Left ventricle myocardium inferior (tissue), 1 donor: ENCODE measurements at regions not wholly inside any gene's neighbourhood (a gene's known extent, or its start where the extent isn't known, plus 50 kb on each side); places are given as distances from the start of the nearest gene placed in this dataset.

Source experiments
- DNase-seq: peaks from one replicate; pipeline ENCODE4 v3.0.0-alpha.2; 2020
- H3K27ac ChIP-seq: fragments of 200-600 bp; replicated peaks from 2 replicates; pipeline ENCODE4 v1.8.0; 2021
- H3K27me3 ChIP-seq: fragments of 200-600 bp; 2 replicates; pipeline ENCODE4 v1.8.0; 2021; ENCODE audit warnings: low read depth
- H3K36me3 ChIP-seq: fragments of 200-600 bp; 2 replicates; pipeline ENCODE4 v1.8.0; 2021
- H3K4me1 ChIP-seq: fragments of 200-600 bp; 2 replicates; pipeline ENCODE4 v1.8.0; 2021
- H3K4me3 ChIP-seq: fragments of 200-600 bp; 2 replicates; pipeline ENCODE4 v1.8.0; 2021; ENCODE audit warnings: mild to moderate bottlenecking, moderate library complexity
- H3K9me3 ChIP-seq: fragments of 200-600 bp; replicated peaks from 2 replicates; pipeline ENCODE4 v1.8.0; 2021
- intact Hi-C: fragments of 100-400 bp; cut with micrococcal nuclease; formaldehyde crosslinking; loops from one replicate; pipeline ENCODE4 v1.11.0; 2022
- TF ChIP-seq, protein P1 (sequence below): fragments of 200-600 bp; IDR thresholded peaks from 2 replicates; pipeline ENCODE4 v1.8.0; 2021; ENCODE audit warnings: antibody characterized with exemption, mild to moderate bottlenecking, borderline replicate concordance
- donor health status: DM: no; HTN: yes; CAD: no; lungs with severe emphysema.

GRCh38 chr4:23957465-23957864 lies 67.6 kb upstream of the PPARGC1A start:
- Histone ChIP-seq H3K4me3 (no peak overlapping the region), H3K9me3 (no peaks in the 10 kb centered on the region), H3K27me3 (no peaks in the 10 kb centered on the region), H3K36me3 (no peaks in the 10 kb centered on the region), H3K27ac (no peak overlapping the region), H3K4me1 (peaks cover 17% of the 10 kb centered on the region)
- no peak for DNase-seq
- TF ChIP-seq, protein P1, sequence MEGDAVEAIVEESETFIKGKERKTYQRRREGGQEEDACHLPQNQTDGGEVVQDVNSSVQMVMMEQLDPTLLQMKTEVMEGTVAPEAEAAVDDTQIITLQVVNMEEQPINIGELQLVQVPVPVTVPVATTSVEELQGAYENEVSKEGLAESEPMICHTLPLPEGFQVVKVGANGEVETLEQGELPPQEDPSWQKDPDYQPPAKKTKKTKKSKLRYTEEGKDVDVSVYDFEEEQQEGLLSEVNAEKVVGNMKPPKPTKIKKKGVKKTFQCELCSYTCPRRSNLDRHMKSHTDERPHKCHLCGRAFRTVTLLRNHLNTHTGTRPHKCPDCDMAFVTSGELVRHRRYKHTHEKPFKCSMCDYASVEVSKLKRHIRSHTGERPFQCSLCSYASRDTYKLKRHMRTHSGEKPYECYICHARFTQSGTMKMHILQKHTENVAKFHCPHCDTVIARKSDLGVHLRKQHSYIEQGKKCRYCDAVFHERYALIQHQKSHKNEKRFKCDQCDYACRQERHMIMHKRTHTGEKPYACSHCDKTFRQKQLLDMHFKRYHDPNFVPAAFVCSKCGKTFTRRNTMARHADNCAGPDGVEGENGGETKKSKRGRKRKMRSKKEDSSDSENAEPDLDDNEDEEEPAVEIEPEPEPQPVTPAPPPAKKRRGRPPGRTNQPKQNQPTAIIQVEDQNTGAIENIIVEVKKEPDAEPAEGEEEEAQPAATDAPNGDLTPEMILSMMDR: peak; percentile 14
- intact Hi-C loops: no loop called here

- intact Hi-C loops: no loop called here
- no peaks in the 10 kb centered on the region for H3K9me3 ChIP-seq
- H3K27me3 ChIP-seq: no peaks in the 10 kb centered on the region
- H3K4me1 ChIP-seq: peaks cover 17% of the 10 kb centered on the region
- H3K36me3 ChIP-seq: no peaks in the 10 kb centered on the region
- no peak for DNase-seq
- no peak overlapping the region for H3K4me3 ChIP-seq
- TF ChIP-seq, protein P1: no peak
- H3K27ac ChIP-seq: no peak overlapping the region
Measured at GRCh38 chr4:23956601-23957364, 66.9 kb upstream of the PPARGC1A start.

GRCh38 chr4:23952258-23952657 lies 62.4 kb upstream of the PPARGC1A start:
- no peaks in the 10 kb centered on the region for H3K9me3 ChIP-seq
- H3K4me1 ChIP-seq: peaks cover 9% of the 10 kb centered on the region
- no peaks in the 10 kb centered on the region for H3K36me3 ChIP-seq
- H3K4me3 ChIP-seq: no peak overlapping the region
- TF ChIP-seq, protein P1: no peak
- DNase-seq: no peak
- H3K27me3 ChIP-seq: no peaks in the 10 kb centered on the region
- no peak overlapping the region for H3K27ac ChIP-seq
- intact Hi-C loops: no loop called here

GRCh38 chr4:23947826-23948225 lies 58.0 kb upstream of the PPARGC1A start:
- Histone ChIP-seq H3K27me3 (no peaks in the 10 kb centered on the region), H3K27ac (no peak overlapping the region), H3K4me1 (peaks cover 24% of the 10 kb centered on the region), H3K4me3 (no peak overlapping the region), H3K9me3 (no peaks in the 10 kb centered on the region), H3K36me3 (no peaks in the 10 kb centered on the region)
- no peak for DNase-seq
- intact Hi-C loops: no loop called here
- TF ChIP-seq, protein P1: no peak

DNA sequence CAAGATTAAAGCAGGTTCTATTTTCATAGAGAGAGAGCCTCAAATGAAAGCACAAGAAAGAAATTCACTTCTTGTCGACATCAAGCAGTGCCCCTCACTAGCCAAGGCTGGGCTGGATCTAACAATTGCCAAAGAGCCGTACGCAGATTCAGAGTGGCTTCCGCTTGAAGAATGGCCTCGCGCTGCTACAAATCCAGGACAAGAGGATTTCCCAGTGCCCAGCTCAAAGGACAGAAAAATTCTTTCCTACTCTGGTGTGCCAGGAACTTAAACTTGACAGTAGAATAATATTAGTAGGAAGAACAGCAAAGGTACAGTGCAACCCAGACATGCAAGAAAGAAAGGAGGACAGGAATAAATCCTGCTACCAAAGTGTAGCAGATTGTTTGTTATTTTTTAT lies 56.5 kb upstream of the PPARGC1A start:
- intact Hi-C loops: no loop called here

More for the DNA sequence above, 56.5 kb upstream of the PPARGC1A start:
- TF ChIP-seq, protein P1: no peak
- no peak overlapping the region for H3K4me3 ChIP-seq
- peaks cover 24% of the 10 kb centered on the region for H3K4me1 ChIP-seq
- peak overlapping the region; percentile 71 for H3K27ac ChIP-seq
- no peaks in the 10 kb centered on the region for H3K27me3 ChIP-seq
- no peaks in the 10 kb centered on the region for H3K36me3 ChIP-seq
- no peaks in the 10 kb centered on the region for H3K9me3 ChIP-seq
- DNase-seq: no peak
